ENCODE measurements at regions not wholly inside any gene's neighbourhood (a gene's known extent, or its start where the extent isn't known, plus 50 kb on each side); places are given as distances from the start of the nearest gene placed in this dataset.

- H3K4me3 ChIP-seq (ENCODE audit: low read depth, low read length), result no peak overlapping the region
- no peak for TF ChIP-seq CTCF (IDR thresholded peaks at IDR 0.05; ENCODE audit: low read depth, low read length)
- no peak for DNase-seq (ENCODE audit: low read depth, low spot score)
- in situ Hi-C loops (cut with HindIII; ENCODE audit: low sequenced_read_pairs), result no loop called here
These were observed 1199.1 kb upstream of the GYPC start for GRCh38 chr2:125456693-125457363.

DNA sequence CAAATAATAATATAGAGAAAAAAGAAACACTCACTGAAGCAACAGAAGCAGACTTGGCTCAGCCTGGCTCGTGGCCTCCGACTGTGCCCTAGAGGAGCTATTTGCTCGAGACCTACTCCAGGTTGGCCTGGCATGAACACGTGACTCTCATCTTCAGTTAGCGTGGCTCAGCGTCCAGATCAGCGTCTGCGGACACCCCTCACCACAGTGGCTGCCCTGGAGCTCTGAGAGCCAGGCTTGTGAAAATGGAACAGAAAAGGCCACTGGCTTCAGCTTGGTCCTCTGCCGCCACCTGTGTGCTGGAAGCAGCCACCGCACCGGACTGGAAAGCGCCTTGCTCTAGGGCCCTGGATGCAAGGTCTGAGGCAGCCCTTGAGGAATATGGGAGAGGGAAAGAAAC lies 1184.0 kb upstream of the GYPC start:
- no peak overlapping the region for H3K4me3 ChIP-seq (ENCODE audit: low read depth, low read length)
- in situ Hi-C loops (cut with HindIII; ENCODE audit: low sequenced_read_pairs), result no loop called here
- peak; percentile 50 for TF ChIP-seq CTCF (IDR thresholded peaks at IDR 0.05; ENCODE audit: low read depth, low read length)
- no peak for DNase-seq (ENCODE audit: low read depth, low spot score)

GRCh38 chr2:125479143-125479636 lies 1176.8 kb upstream of the GYPC start:
- in situ Hi-C loops (cut with HindIII; ENCODE audit: low sequenced_read_pairs), result no loop called here
- no peak overlapping the region for H3K4me3 ChIP-seq (ENCODE audit: low read depth, low read length)
- DNase-seq (ENCODE audit: low read depth, low spot score), result no peak
- no peak for TF ChIP-seq CTCF (IDR thresholded peaks at IDR 0.05; ENCODE audit: low read depth, low read length)

GRCh38 chr2:125490308-125490707 lies 1165.7 kb upstream of the GYPC start:
- TF ChIP-seq CTCF (IDR thresholded peaks at IDR 0.05; ENCODE audit: low read depth, low read length), result no peak
- in situ Hi-C loops (cut with HindIII; ENCODE audit: low sequenced_read_pairs), result no loop called here
- no peak for DNase-seq (ENCODE audit: low read depth, low spot score)
- no peak overlapping the region for H3K4me3 ChIP-seq (ENCODE audit: low read depth, low read length)

- no peak overlapping the region for H3K4me3 ChIP-seq (ENCODE audit: low read depth, low read length)
- no peak for DNase-seq (ENCODE audit: low read depth, low spot score)
- no peak for TF ChIP-seq CTCF (IDR thresholded peaks at IDR 0.05; ENCODE audit: low read depth, low read length)
- in situ Hi-C loops (cut with HindIII; ENCODE audit: low sequenced_read_pairs), result no loop called here
These were observed 1164.3 kb upstream of the GYPC start for GRCh38 chr2:125491663-125492062.

DNA sequence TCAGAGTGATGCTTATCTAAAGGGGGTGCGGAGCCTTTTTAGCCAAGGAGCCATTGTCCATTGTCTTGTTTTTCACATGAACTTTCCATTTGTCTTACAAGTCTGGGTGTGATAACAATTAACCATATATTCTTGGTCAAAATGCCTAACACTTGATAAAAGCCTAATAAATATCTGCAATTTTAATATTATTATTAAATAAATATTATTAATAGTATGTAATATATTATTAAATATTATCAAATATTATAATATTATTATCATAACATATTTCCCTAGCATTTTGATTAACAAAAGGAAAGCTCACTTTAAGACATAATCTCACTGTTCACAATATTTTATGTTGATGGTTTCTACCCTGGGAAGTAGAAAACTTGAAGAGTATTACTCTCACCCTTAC lies 1143.6 kb upstream of the GYPC start:
- in situ Hi-C loops (cut with HindIII; ENCODE audit: low sequenced_read_pairs), result no loop called here
- no peak for DNase-seq (ENCODE audit: low read depth, low spot score)
- no peak for TF ChIP-seq CTCF (IDR thresholded peaks at IDR 0.05; ENCODE audit: low read depth, low read length)
- H3K4me3 ChIP-seq (ENCODE audit: low read depth, low read length), result no peak overlapping the region

Data from astrocyte of the spinal cord (primary cell).